ENCODE measurements at regions not wholly inside any gene's neighbourhood (a gene's known extent, or its start where the extent isn't known, plus 50 kb on each side); places are given as distances from the start of the nearest gene placed in this dataset.

- DNase-seq (ENCODE audit: low read depth, low spot score), result no peak
- no peaks in the 10 kb centered on the region for H3K9me1 ChIP-seq (replicated peaks; ENCODE audit: control insufficient read depth, extremely low read depth, insufficient read depth, low read length)
- no peaks in the 10 kb centered on the region for H3K27me3 ChIP-seq (ENCODE audit: control insufficient read depth in 2 of 2, insufficient read depth in 2 of 2, low read length in 2 of 2)
- no peak overlapping the region for H3K9ac ChIP-seq (replicated peaks; ENCODE audit: extremely low read depth, insufficient read depth, low read length)
- H2AFZ ChIP-seq (ENCODE audit: low read depth, low read length), result no peak overlapping the region
- dilution Hi-C loops (cut with MboI; ENCODE audit: extremely low pct_ligation_motif_present, low sequenced_read_pairs) (no loop called here), intact Hi-C loops (cut with micrococcal nuclease) (no loop called here)
- H3K4me1 ChIP-seq (ENCODE audit: control insufficient read depth, extremely low read depth, insufficient read depth, low read length), result no peaks in the 10 kb centered on the region
- TF ChIP-seq JUN (IDR thresholded peaks at IDR 0.05; ENCODE audit: borderline replicate concordance, insufficient read depth, insufficient read length, low read depth), result no peak
- TF ChIP-seq GATA2 (IDR thresholded peaks at IDR 0.05; ENCODE audit: insufficient read depth, insufficient read length, low read depth, low read length), result no peak
- no peak for TF ChIP-seq CTCF (IDR thresholded peaks at IDR 0.05; ENCODE audit: extremely low read depth in 1 of 2, insufficient read depth in 1 of 2, low read depth in 1 of 2, low read length in 2 of 2)
- no peak for TF ChIP-seq POLR2A (IDR thresholded peaks at IDR 0.05; ENCODE audit: low read depth, low read length)
- no peak for TF ChIP-seq FOS (IDR thresholded peaks at IDR 0.05; ENCODE audit: borderline replicate concordance, insufficient read depth, low read length)
- no peak for TF ChIP-seq POLR2AphosphoS5 (IDR thresholded peaks at IDR 0.05; ENCODE audit: insufficient read depth, low read depth, low read length)
- no peak for TF ChIP-seq EZH2 (IDR thresholded peaks at IDR 0.05; ENCODE audit: borderline replicate concordance, low read depth, low read length, severe bottlenecking)
- TF ChIP-seq MYC (IDR thresholded peaks at IDR 0.05; ENCODE audit: low read depth, low read length), result no peak
- TF ChIP-seq, protein P1, sequence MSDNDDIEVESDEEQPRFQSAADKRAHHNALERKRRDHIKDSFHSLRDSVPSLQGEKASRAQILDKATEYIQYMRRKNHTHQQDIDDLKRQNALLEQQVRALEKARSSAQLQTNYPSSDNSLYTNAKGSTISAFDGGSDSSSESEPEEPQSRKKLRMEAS (IDR thresholded peaks at IDR 0.05; ENCODE audit: insufficient read depth, insufficient read length), result no peak
- no peaks in the 10 kb centered on the region for H4K20me1 ChIP-seq (replicated peaks; ENCODE audit: control insufficient read depth, extremely low read depth, insufficient read depth, low read length)
- H3K4me3 ChIP-seq (replicated peaks in 1 of 3; ENCODE audit: insufficient read depth in 1 of 3, low read depth in 1 of 3, low read length in 3 of 3), result no peak overlapping the region
- H3K9me3 ChIP-seq (replicated peaks; ENCODE audit: control insufficient read depth, insufficient read depth, low read length), result peaks cover 2% of the 10 kb centered on the region
- POLR2A ChIA-PET, result no interaction called here
- CTCF ChIA-PET, result no interaction called here
- H3K27ac ChIP-seq (ENCODE audit: insufficient read depth, low read depth, low read length), result no peak overlapping the region
- H3K79me2 ChIP-seq (ENCODE audit: control insufficient read depth, insufficient read depth, low read length), result no peaks in the 10 kb centered on the region
- H3K36me3 ChIP-seq (ENCODE audit: control insufficient read depth in 2 of 2, extremely low read depth in 1 of 2, insufficient read depth in 2 of 2, low read length in 2 of 2), result no peaks in the 10 kb centered on the region
- BruUV-seq (replicated peaks), result no TSS peak
- no peak overlapping the region for H3K4me2 ChIP-seq (ENCODE audit: insufficient read depth, low read length)
- FAIRE-seq, result no peak
Measured at GRCh38 chr14:98579140-98579539, 692.9 kb downstream of the BCL11B start.
